ENCODE measurements at regions not wholly inside any gene's neighbourhood (a gene's known extent, or its start where the extent isn't known, plus 50 kb on each side); places are given as distances from the start of the nearest gene placed in this dataset.

DNA sequence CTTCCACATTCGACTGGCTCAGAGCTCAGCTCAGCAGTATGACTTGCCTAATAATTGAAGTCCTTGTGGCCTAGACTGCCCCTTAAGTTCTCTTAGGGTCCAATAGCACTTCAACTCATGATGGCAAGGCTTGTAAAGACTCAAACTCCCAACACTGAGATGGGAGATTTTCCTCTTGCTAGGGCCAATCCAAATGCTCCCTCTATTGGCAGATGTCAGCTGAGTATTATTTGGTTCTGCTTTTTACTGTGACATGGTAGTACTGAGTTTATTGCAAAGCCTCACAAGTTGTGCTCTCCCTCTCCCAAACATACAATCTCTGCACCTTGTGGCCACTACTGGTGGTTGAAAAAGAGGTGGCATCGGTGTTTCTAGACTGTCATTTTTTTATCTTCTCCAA lies 164.2 kb downstream of the ALG10 start:
- Histone ChIP-seq H3K36me3 (no peaks in the 10 kb centered on the region), H3K4me3 (no peak overlapping the region), H3K27ac (replicated peaks in 1 of 4) (no peak overlapping the region), H3K27me3 (no peaks in the 10 kb centered on the region), H3K4me1 (peaks cover 0 to 5% (median 0%) of the 10 kb centered on the region in 4 donors), H3K9me3 (peaks cover 0 to 6% (median 0%) of the 10 kb centered on the region in 4 donors)
- intact Hi-C loops (cut with DNase I) = no loop called here
- 89% methylated on average over 2 of the region's 2 CpGs for WGBS
- TF ChIP-seq, protein P1, sequence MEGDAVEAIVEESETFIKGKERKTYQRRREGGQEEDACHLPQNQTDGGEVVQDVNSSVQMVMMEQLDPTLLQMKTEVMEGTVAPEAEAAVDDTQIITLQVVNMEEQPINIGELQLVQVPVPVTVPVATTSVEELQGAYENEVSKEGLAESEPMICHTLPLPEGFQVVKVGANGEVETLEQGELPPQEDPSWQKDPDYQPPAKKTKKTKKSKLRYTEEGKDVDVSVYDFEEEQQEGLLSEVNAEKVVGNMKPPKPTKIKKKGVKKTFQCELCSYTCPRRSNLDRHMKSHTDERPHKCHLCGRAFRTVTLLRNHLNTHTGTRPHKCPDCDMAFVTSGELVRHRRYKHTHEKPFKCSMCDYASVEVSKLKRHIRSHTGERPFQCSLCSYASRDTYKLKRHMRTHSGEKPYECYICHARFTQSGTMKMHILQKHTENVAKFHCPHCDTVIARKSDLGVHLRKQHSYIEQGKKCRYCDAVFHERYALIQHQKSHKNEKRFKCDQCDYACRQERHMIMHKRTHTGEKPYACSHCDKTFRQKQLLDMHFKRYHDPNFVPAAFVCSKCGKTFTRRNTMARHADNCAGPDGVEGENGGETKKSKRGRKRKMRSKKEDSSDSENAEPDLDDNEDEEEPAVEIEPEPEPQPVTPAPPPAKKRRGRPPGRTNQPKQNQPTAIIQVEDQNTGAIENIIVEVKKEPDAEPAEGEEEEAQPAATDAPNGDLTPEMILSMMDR (IDR thresholded peaks at IDR 0.05) = no peak
- TF ChIP-seq POLR2A (IDR thresholded peaks at IDR 0.05; ENCODE audit: low read depth) (no peak), EP300 (IDR thresholded peaks at IDR 0.05) (no peak), POLR2AphosphoS5 (IDR thresholded peaks at IDR 0.05) (no peak)
- DNase-seq (ENCODE audit: extremely low spot score) = no peak

GRCh38 chr12:34188974-34189373 lies 166.7 kb downstream of the ALG10 start:
- peaks cover 0 to 5% (median 0%) of the 10 kb centered on the region in 4 donors for H3K4me1 ChIP-seq
- no peak for DNase-seq (ENCODE audit: extremely low spot score)
- intact Hi-C loops (cut with DNase I) = no loop called here
- H3K4me3 ChIP-seq = no peak overlapping the region
- H3K27me3 ChIP-seq = no peaks in the 10 kb centered on the region
- H3K36me3 ChIP-seq = no peaks in the 10 kb centered on the region
- TF ChIP-seq EP300 (IDR thresholded peaks at IDR 0.05) = no peak
- no peak for TF ChIP-seq POLR2AphosphoS5 (IDR thresholded peaks at IDR 0.05)
- no peak for TF ChIP-seq POLR2A (IDR thresholded peaks at IDR 0.05; ENCODE audit: low read depth)
- TF ChIP-seq, protein P1 (IDR thresholded peaks at IDR 0.05) = no peak
- no peaks in the 10 kb centered on the region for H3K9me3 ChIP-seq
- H3K27ac ChIP-seq (replicated peaks in 1 of 4) = no peak overlapping the region
- 62% methylated on average over 1 of the region's 1 CpG for WGBS

DNA sequence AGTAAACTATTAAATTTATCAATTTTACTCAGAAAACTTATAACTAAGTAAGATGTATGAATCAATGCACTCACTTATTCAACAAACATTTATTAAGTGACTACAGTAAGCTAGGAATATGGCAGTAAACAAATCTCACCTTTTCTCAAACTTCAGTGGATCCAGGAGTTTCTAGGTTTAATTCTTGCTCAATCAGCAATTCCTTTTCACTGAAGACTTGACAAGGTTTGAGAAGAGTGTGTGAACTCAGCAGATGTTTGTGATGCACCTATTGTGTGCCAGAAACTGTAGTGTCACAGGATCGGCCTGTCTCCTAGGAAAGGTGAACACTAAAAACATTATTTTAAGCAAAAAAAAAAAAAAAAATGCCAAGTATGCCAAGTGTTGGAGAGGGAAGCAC lies 167.8 kb downstream of the ALG10 start:
- Histone ChIP-seq H3K4me3 (no peak overlapping the region), H3K9me3 (no peaks in the 10 kb centered on the region), H3K4me1 (peaks cover 0 to 5% (median 0%) of the 10 kb centered on the region in 4 donors), H3K27ac (replicated peaks in 1 of 4) (no peak overlapping the region), H3K27me3 (no peaks in the 10 kb centered on the region), H3K36me3 (no peaks in the 10 kb centered on the region)
- TF ChIP-seq, protein P1 (IDR thresholded peaks at IDR 0.05) = no peak
- TF ChIP-seq POLR2AphosphoS5 (IDR thresholded peaks at IDR 0.05) = no peak
- TF ChIP-seq EP300 (IDR thresholded peaks at IDR 0.05) = no peak
- TF ChIP-seq POLR2A (IDR thresholded peaks at IDR 0.05; ENCODE audit: low read depth) = no peak
- no peak for DNase-seq (ENCODE audit: extremely low spot score)
- intact Hi-C loops (cut with DNase I) = no loop called here
- WGBS = 83% methylated on average over 1 of the region's 1 CpG

DNA sequence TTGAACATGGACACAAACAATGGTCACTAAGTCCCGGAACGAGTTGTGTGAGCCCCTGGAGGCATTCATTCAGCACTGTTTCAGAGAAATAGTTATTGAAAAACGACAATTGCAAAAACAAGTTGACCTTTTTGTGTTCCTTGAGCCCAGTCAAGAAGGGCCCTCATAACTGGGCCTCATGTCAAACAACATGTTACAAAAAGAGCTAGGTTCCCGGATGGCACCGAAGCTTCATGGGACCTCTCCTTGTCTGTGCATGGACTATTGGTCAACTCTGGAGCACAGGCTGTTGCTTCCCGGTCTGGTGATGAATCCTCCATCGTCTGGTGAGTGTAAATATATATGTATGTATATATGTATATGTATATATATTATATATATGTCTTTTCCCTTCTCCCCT lies 176.6 kb downstream of the ALG10 start:
- Histone ChIP-seq H3K4me1 (no peaks in the 10 kb centered on the region), H3K27ac (replicated peaks in 1 of 4) (no peak overlapping the region), H3K4me3 (no peak overlapping the region), H3K9me3 (no peaks in the 10 kb centered on the region), H3K36me3 (no peaks in the 10 kb centered on the region), H3K27me3 (no peaks in the 10 kb centered on the region)
- TF ChIP-seq POLR2AphosphoS5 (IDR thresholded peaks at IDR 0.05) (no peak), EP300 (IDR thresholded peaks at IDR 0.05) (no peak), POLR2A (IDR thresholded peaks at IDR 0.05; ENCODE audit: low read depth) (no peak)
- TF ChIP-seq, protein P1 (IDR thresholded peaks at IDR 0.05) = no peak
- no peak for DNase-seq (ENCODE audit: extremely low spot score)
- intact Hi-C loops (cut with DNase I) = no loop called here
- 63% methylated on average over 7 of the region's 7 CpGs for WGBS
